ENCODE measurements at regions not wholly inside any gene's neighbourhood (a gene's known extent, or its start where the extent isn't known, plus 50 kb on each side); places are given as distances from the start of the nearest gene placed in this dataset.

- no peak for TF ChIP-seq CTCF (IDR thresholded peaks at IDR 0.05; ENCODE audit: unreplicated experiment)
- Mint-ChIP-seq H3K27me3 (ENCODE audit: unreplicated experiment) (no peaks in the 10 kb centered on the region), H3K27ac (ENCODE audit: unreplicated experiment) (no peak overlapping the region)
Observed at GRCh38 chr12:23337213-23337612, 612.3 kb downstream of the SOX5 start.

GRCh38 chr12:23340351-23340750 lies 609.1 kb downstream of the SOX5 start:
- DNase-seq (ENCODE audit: low spot score) = no peak
- H3K27ac Mint-ChIP-seq (ENCODE audit: unreplicated experiment) = no peak overlapping the region
- H3K4me1 Mint-ChIP-seq (ENCODE audit: unreplicated experiment) = peaks cover 5% of the 10 kb centered on the region
- no peaks in the 10 kb centered on the region for H3K27me3 Mint-ChIP-seq (ENCODE audit: unreplicated experiment)
- no peak for TF ChIP-seq CTCF (IDR thresholded peaks at IDR 0.05; ENCODE audit: unreplicated experiment)
- H3K36me3 Mint-ChIP-seq (ENCODE audit: low read depth, unreplicated experiment) = no peaks in the 10 kb centered on the region
- H3K4me3 Mint-ChIP-seq (ENCODE audit: unreplicated experiment) = no peak overlapping the region
- H3K9me3 Mint-ChIP-seq (ENCODE audit: unreplicated experiment) = no peaks in the 10 kb centered on the region

More at GRCh38 chr12:23337213-23337612, 612.3 kb downstream of the SOX5 start:
- DNase-seq (ENCODE audit: low spot score) = no peak
- no peak overlapping the region for H3K4me3 Mint-ChIP-seq (ENCODE audit: unreplicated experiment)
- H3K4me1 Mint-ChIP-seq (ENCODE audit: unreplicated experiment) = peaks cover 5% of the 10 kb centered on the region
- H3K9me3 Mint-ChIP-seq (ENCODE audit: unreplicated experiment) = no peaks in the 10 kb centered on the region
- no peaks in the 10 kb centered on the region for H3K36me3 Mint-ChIP-seq (ENCODE audit: low read depth, unreplicated experiment)

GRCh38 chr12:23342407-23342806 lies 607.1 kb downstream of the SOX5 start:
- Mint-ChIP-seq H3K4me3 (ENCODE audit: unreplicated experiment) (no peak overlapping the region), H3K36me3 (ENCODE audit: low read depth, unreplicated experiment) (no peaks in the 10 kb centered on the region), H3K9me3 (ENCODE audit: unreplicated experiment) (no peaks in the 10 kb centered on the region), H3K27me3 (ENCODE audit: unreplicated experiment) (no peaks in the 10 kb centered on the region), H3K27ac (ENCODE audit: unreplicated experiment) (no peak overlapping the region), H3K4me1 (ENCODE audit: unreplicated experiment) (peaks cover 11% of the 10 kb centered on the region)
- TF ChIP-seq CTCF (IDR thresholded peaks at IDR 0.05; ENCODE audit: unreplicated experiment) = no peak
- no peak for DNase-seq (ENCODE audit: low spot score)

- Mint-ChIP-seq H3K4me3 (ENCODE audit: unreplicated experiment) (no peak overlapping the region), H3K4me1 (ENCODE audit: unreplicated experiment) (peaks cover 38% of the 10 kb centered on the region), H3K36me3 (ENCODE audit: low read depth, unreplicated experiment) (no peaks in the 10 kb centered on the region), H3K9me3 (ENCODE audit: unreplicated experiment) (no peaks in the 10 kb centered on the region), H3K27ac (ENCODE audit: unreplicated experiment) (no peak overlapping the region), H3K27me3 (ENCODE audit: unreplicated experiment) (no peaks in the 10 kb centered on the region)
- no peak for DNase-seq (ENCODE audit: low spot score)
- no peak for TF ChIP-seq CTCF (IDR thresholded peaks at IDR 0.05; ENCODE audit: unreplicated experiment)
Observed at GRCh38 chr12:23349564-23349963, 599.9 kb downstream of the SOX5 start.

- TF ChIP-seq CTCF (IDR thresholded peaks at IDR 0.05; ENCODE audit: unreplicated experiment) = no peak
- Mint-ChIP-seq H3K27ac (ENCODE audit: unreplicated experiment) (no peak overlapping the region), H3K4me3 (ENCODE audit: unreplicated experiment) (no peak overlapping the region), H3K27me3 (ENCODE audit: unreplicated experiment) (no peaks in the 10 kb centered on the region), H3K4me1 (ENCODE audit: unreplicated experiment) (peaks cover 38% of the 10 kb centered on the region), H3K36me3 (ENCODE audit: low read depth, unreplicated experiment) (no peaks in the 10 kb centered on the region), H3K9me3 (ENCODE audit: unreplicated experiment) (no peaks in the 10 kb centered on the region)
- DNase-seq (ENCODE audit: low spot score) = no peak
Observed at GRCh38 chr12:23350808-23351207, 598.7 kb downstream of the SOX5 start.

Data from endothelial cell (in vitro differentiated cells).